ENCODE measurements at regions not wholly inside any gene's neighbourhood (a gene's known extent, or its start where the extent isn't known, plus 50 kb on each side); places are given as distances from the start of the nearest gene placed in this dataset.

DNA sequence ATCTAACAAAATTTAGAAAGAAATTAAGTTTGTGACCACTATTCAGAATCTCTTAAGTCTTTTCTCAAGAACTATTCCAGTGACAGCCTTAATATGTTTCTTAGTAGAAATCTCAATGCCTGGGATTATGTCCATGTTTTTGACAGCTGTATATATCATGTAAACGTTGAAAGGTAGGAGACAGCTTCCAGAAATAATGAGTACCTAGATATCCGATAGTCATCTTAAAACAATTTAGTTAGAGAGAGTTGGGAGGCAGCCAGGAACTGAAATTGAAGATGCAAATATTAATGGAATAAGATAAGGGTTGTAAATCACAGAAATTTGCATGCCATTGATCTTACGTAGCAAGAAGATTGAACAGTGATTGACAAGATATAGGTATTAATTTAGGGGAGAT lies 955.2 kb downstream of the JRKL start:
- no peaks in the 10 kb centered on the region for H3K4me1 ChIP-seq (ENCODE audit: control extremely low read depth in 1 of 4, control insufficient read depth in 4 of 4, insufficient read depth in 4 of 4, low read length in 3 of 4)
- ChIA-PET POLR2A (no interaction called here), CTCF (no interaction called here)
- H3K4me3 ChIP-seq (ENCODE audit: control insufficient read depth in 1 of 7, extremely low read depth in 1 of 7, insufficient read depth in 4 of 7, low read depth in 2 of 7, low read length in 6 of 7), result no peak overlapping the region
- no peak overlapping the region for H3K27ac ChIP-seq (ENCODE audit: insufficient read depth in 1 of 2, low read depth in 1 of 2, low read length in 2 of 2, poor library complexity in 1 of 2, severe bottlenecking in 2 of 2)
- no peaks in the 10 kb centered on the region for H3K9me3 ChIP-seq (ENCODE audit: control extremely low read depth in 1 of 5, control insufficient read depth in 4 of 5, insufficient read depth in 2 of 5, low read depth in 1 of 5, low read length in 4 of 5)
- no peaks in the 10 kb centered on the region for H3K27me3 ChIP-seq (replicated peaks in 2 of 5; ENCODE audit: control insufficient read depth in 4 of 5, insufficient read depth in 5 of 5, low read length in 4 of 5)
- no peaks in the 10 kb centered on the region for H3K36me3 ChIP-seq (ENCODE audit: control insufficient read depth in 4 of 4, insufficient read depth in 4 of 4, low read length in 3 of 4)
- WGBS (ENCODE audit: insufficient coverage), result no CpG with 5 or more reads among the region's 3 CpGs
- no peak for DNase-seq

DNA sequence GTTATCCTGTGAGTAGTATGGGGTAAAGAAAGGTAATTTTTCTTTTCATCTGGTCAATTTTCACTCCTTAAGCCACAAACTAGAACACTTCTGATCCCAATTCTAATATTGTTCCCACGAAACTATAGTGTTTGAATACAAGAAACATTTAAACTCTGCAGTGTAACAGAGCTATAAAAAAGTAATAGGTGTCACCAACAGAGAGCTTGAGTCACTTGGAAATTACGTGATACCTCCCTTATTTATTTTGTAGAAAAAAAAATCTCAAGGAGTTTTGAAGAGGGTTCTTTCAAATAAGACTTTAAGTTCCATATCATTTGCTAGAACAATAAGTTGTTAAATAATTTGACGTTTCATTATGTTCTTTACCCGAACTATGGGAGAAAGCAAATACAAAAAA lies 959.4 kb downstream of the JRKL start:
- ChIA-PET CTCF (no interaction called here), POLR2A (no interaction called here)
- Histone ChIP-seq H3K9me3 (ENCODE audit: control extremely low read depth in 1 of 5, control insufficient read depth in 4 of 5, insufficient read depth in 2 of 5, low read depth in 1 of 5, low read length in 4 of 5) (no peaks in the 10 kb centered on the region), H3K4me3 (ENCODE audit: control insufficient read depth in 1 of 7, extremely low read depth in 1 of 7, insufficient read depth in 4 of 7, low read depth in 2 of 7, low read length in 6 of 7) (no peak overlapping the region), H3K27ac (ENCODE audit: insufficient read depth in 1 of 2, low read depth in 1 of 2, low read length in 2 of 2, poor library complexity in 1 of 2, severe bottlenecking in 2 of 2) (no peak overlapping the region), H3K4me1 (ENCODE audit: control extremely low read depth in 1 of 4, control insufficient read depth in 4 of 4, insufficient read depth in 4 of 4, low read length in 3 of 4) (no peaks in the 10 kb centered on the region), H3K36me3 (ENCODE audit: control insufficient read depth in 4 of 4, insufficient read depth in 4 of 4, low read length in 3 of 4) (no peaks in the 10 kb centered on the region), H3K27me3 (replicated peaks in 2 of 5; ENCODE audit: control insufficient read depth in 4 of 5, insufficient read depth in 5 of 5, low read length in 4 of 5) (no peaks in the 10 kb centered on the region)
- 100% methylated on average over 1 of the region's 4 CpGs for WGBS (ENCODE audit: insufficient coverage)
- DNase-seq, result no peak

DNA sequence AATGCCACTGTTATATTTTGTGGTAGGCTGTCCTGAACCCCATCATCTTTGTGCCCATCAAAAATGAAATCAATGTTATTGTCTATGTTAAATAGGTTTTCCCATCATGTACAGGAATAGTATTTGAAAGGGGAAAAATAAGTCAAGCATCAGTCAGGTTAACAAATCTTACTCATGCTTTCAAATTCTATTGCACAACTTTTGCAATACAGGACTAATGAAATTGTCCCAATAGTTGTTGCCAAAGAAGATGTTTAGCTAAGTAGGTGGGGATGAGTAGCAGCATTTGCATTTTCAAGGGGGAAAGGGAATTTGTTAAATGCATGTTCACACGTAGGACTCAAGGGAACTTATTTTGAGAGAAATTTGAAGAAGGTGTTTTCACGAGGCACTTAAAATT lies 962.1 kb downstream of the JRKL start:
- H3K9me3 ChIP-seq (ENCODE audit: control extremely low read depth in 1 of 5, control insufficient read depth in 4 of 5, insufficient read depth in 2 of 5, low read depth in 1 of 5, low read length in 4 of 5), result no peaks in the 10 kb centered on the region
- no peaks in the 10 kb centered on the region for H3K4me1 ChIP-seq (ENCODE audit: control extremely low read depth in 1 of 4, control insufficient read depth in 4 of 4, insufficient read depth in 4 of 4, low read length in 3 of 4)
- H3K27me3 ChIP-seq (replicated peaks in 2 of 5; ENCODE audit: control insufficient read depth in 4 of 5, insufficient read depth in 5 of 5, low read length in 4 of 5), result no peaks in the 10 kb centered on the region
- H3K36me3 ChIP-seq (ENCODE audit: control insufficient read depth in 4 of 4, insufficient read depth in 4 of 4, low read length in 3 of 4), result no peaks in the 10 kb centered on the region
- CTCF ChIA-PET, result no interaction called here
- no peak overlapping the region for H3K27ac ChIP-seq (ENCODE audit: insufficient read depth in 1 of 2, low read depth in 1 of 2, low read length in 2 of 2, poor library complexity in 1 of 2, severe bottlenecking in 2 of 2)
- WGBS (ENCODE audit: insufficient coverage), result 44% methylated on average over 1 of the region's 2 CpGs
- no peak for DNase-seq
- H3K4me3 ChIP-seq (ENCODE audit: control insufficient read depth in 1 of 7, extremely low read depth in 1 of 7, insufficient read depth in 4 of 7, low read depth in 2 of 7, low read length in 6 of 7), result no peak overlapping the region
- POLR2A ChIA-PET, result no interaction called here

DNA sequence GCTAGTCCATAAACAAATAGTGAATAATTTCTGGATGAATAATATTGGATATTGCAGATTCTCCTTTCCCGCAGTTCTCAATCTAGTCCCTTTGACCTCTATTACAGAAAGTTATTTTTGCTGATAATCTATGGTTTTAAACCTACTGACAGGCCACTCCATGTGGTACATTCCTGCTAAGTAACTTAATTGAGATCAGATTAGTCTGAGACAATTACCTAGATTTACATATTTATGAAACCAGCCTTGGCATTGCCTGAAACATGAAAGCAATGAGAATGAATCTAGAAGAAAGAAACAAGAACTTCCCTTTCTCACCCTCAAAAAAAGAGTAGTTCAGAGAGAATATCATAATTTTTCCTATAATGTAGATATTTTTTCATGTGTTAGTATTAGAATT lies 964.2 kb downstream of the JRKL start:
- DNase-seq, result no peak
- Histone ChIP-seq H3K27me3 (replicated peaks in 2 of 5; ENCODE audit: control insufficient read depth in 4 of 5, insufficient read depth in 5 of 5, low read length in 4 of 5) (no peaks in the 10 kb centered on the region), H3K4me1 (ENCODE audit: control extremely low read depth in 1 of 4, control insufficient read depth in 4 of 4, insufficient read depth in 4 of 4, low read length in 3 of 4) (no peaks in the 10 kb centered on the region), H3K36me3 (ENCODE audit: control insufficient read depth in 4 of 4, insufficient read depth in 4 of 4, low read length in 3 of 4) (no peaks in the 10 kb centered on the region), H3K4me3 (ENCODE audit: control insufficient read depth in 1 of 7, extremely low read depth in 1 of 7, insufficient read depth in 4 of 7, low read depth in 2 of 7, low read length in 6 of 7) (no peak overlapping the region), H3K9me3 (ENCODE audit: control extremely low read depth in 1 of 5, control insufficient read depth in 4 of 5, insufficient read depth in 2 of 5, low read depth in 1 of 5, low read length in 4 of 5) (no peaks in the 10 kb centered on the region), H3K27ac (ENCODE audit: insufficient read depth in 1 of 2, low read depth in 1 of 2, low read length in 2 of 2, poor library complexity in 1 of 2, severe bottlenecking in 2 of 2) (no peak overlapping the region)
- ChIA-PET CTCF (no interaction called here), POLR2A (no interaction called here)
- no CpG with 5 or more reads among the region's 1 CpG for WGBS (ENCODE audit: insufficient coverage)

DNA sequence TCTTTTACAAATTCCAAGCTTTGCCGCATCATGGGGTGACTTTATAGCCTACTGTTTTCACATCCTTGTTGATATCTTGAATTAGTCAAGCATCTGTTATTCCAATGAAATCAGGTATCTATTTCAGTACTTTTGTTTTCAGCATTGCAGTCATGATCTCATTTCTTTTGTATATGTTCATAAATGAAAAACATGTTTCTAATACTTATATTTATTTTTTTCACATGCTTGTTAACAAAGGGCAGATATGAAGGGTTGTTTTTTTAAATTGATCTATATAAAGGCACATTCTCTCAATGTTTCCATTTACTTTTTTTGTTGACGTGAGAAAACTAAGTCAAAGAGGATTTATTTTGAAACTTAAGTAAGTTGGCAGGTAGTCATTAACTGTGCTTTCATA lies 964.8 kb downstream of the JRKL start:
- H3K27ac ChIP-seq (ENCODE audit: insufficient read depth in 1 of 2, low read depth in 1 of 2, low read length in 2 of 2, poor library complexity in 1 of 2, severe bottlenecking in 2 of 2), result no peak overlapping the region
- CTCF ChIA-PET, result no interaction called here
- 100% methylated on average over 1 of the region's 2 CpGs for WGBS (ENCODE audit: insufficient coverage)

DNA sequence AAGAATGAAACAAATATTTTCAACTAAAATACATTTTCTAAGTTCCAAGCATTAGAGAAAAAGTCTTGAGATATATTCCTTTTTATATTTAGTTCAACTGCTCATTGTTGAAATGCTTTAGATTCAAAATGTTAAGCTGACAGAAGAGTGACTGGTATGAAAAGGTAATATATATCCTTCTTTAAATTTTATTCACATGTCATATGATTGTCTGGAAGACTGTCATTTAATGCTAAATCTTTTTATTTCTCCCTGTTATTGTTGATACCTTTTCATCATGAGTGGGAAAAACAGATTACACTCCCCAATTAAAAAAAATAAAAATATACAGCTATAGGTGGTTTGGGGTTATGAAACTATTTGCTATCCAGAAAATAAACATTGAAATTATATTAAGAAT lies 965.4 kb downstream of the JRKL start:
- ChIA-PET POLR2A (no interaction called here), CTCF (no interaction called here)
- H3K36me3 ChIP-seq (ENCODE audit: control insufficient read depth in 4 of 4, insufficient read depth in 4 of 4, low read length in 3 of 4), result no peaks in the 10 kb centered on the region
- no peak overlapping the region for H3K4me3 ChIP-seq (ENCODE audit: control insufficient read depth in 1 of 7, extremely low read depth in 1 of 7, insufficient read depth in 4 of 7, low read depth in 2 of 7, low read length in 6 of 7)
- H3K9me3 ChIP-seq (ENCODE audit: control extremely low read depth in 1 of 5, control insufficient read depth in 4 of 5, insufficient read depth in 2 of 5, low read depth in 1 of 5, low read length in 4 of 5), result no peaks in the 10 kb centered on the region
- DNase-seq, result no peak
- no peak overlapping the region for H3K27ac ChIP-seq (ENCODE audit: insufficient read depth in 1 of 2, low read depth in 1 of 2, low read length in 2 of 2, poor library complexity in 1 of 2, severe bottlenecking in 2 of 2)
- H3K27me3 ChIP-seq (replicated peaks in 2 of 5; ENCODE audit: control insufficient read depth in 4 of 5, insufficient read depth in 5 of 5, low read length in 4 of 5), result no peaks in the 10 kb centered on the region
- no peaks in the 10 kb centered on the region for H3K4me1 ChIP-seq (ENCODE audit: control extremely low read depth in 1 of 4, control insufficient read depth in 4 of 4, insufficient read depth in 4 of 4, low read length in 3 of 4)

More for the DNA sequence above, 964.8 kb downstream of the JRKL start:
- Histone ChIP-seq H3K36me3 (ENCODE audit: control insufficient read depth in 4 of 4, insufficient read depth in 4 of 4, low read length in 3 of 4) (no peaks in the 10 kb centered on the region), H3K4me1 (ENCODE audit: control extremely low read depth in 1 of 4, control insufficient read depth in 4 of 4, insufficient read depth in 4 of 4, low read length in 3 of 4) (no peaks in the 10 kb centered on the region), H3K27me3 (replicated peaks in 2 of 5; ENCODE audit: control insufficient read depth in 4 of 5, insufficient read depth in 5 of 5, low read length in 4 of 5) (no peaks in the 10 kb centered on the region), H3K4me3 (ENCODE audit: control insufficient read depth in 1 of 7, extremely low read depth in 1 of 7, insufficient read depth in 4 of 7, low read depth in 2 of 7, low read length in 6 of 7) (no peak overlapping the region), H3K9me3 (ENCODE audit: control extremely low read depth in 1 of 5, control insufficient read depth in 4 of 5, insufficient read depth in 2 of 5, low read depth in 1 of 5, low read length in 4 of 5) (no peaks in the 10 kb centered on the region)
- POLR2A ChIA-PET, result no interaction called here
- DNase-seq, result no peak

DNA sequence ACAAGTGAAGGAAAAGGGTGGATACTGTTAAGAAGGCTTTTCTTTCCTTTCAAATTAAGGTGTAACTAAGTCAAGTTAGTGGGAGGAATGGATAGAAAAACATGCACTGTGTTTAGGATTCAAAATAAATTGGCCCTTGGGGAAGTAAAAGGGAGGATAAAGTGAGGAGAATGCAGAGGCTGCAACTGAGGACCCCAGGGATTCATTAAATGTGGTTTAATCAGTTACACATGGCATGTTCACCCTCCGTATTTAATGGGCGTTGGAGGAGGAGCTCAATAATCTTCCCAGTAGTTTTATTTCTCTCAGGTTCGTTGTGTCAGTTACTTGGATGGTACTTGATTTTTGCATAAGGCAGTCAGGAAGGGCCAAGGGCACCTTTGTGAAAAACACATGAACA lies 966.3 kb downstream of the JRKL start:
- Histone ChIP-seq H3K36me3 (ENCODE audit: control insufficient read depth in 4 of 4, insufficient read depth in 4 of 4, low read length in 3 of 4) (no peaks in the 10 kb centered on the region), H3K4me3 (ENCODE audit: control insufficient read depth in 1 of 7, extremely low read depth in 1 of 7, insufficient read depth in 4 of 7, low read depth in 2 of 7, low read length in 6 of 7) (no peak overlapping the region), H3K27me3 (replicated peaks in 2 of 5; ENCODE audit: control insufficient read depth in 4 of 5, insufficient read depth in 5 of 5, low read length in 4 of 5) (no peaks in the 10 kb centered on the region), H3K9me3 (ENCODE audit: control extremely low read depth in 1 of 5, control insufficient read depth in 4 of 5, insufficient read depth in 2 of 5, low read depth in 1 of 5, low read length in 4 of 5) (no peaks in the 10 kb centered on the region), H3K4me1 (ENCODE audit: control extremely low read depth in 1 of 4, control insufficient read depth in 4 of 4, insufficient read depth in 4 of 4, low read length in 3 of 4) (no peaks in the 10 kb centered on the region), H3K27ac (ENCODE audit: insufficient read depth in 1 of 2, low read depth in 1 of 2, low read length in 2 of 2, poor library complexity in 1 of 2, severe bottlenecking in 2 of 2) (no peak overlapping the region)
- no CpG with 5 or more reads among the region's 3 CpGs for WGBS (ENCODE audit: insufficient coverage)
- no peak for DNase-seq
- ChIA-PET POLR2A (no interaction called here), CTCF (no interaction called here)

DNA sequence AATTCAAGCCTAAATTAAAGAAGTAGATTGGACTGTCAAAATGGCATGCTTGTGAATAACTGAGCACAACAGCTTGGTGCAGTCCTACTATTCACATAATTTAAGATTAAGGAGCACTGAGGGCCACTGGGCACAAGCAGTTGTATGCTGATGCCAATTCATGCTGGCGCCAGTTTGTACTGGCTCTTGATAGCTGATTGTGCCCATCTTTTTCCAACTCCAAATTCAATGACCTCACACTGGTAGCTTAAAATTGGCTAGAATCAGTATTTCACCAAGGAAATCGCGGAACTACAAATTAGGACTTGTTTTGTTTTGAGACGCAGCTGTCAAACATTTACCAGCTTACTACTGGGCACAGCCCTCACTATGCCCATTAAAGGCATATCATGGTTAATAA lies 969.2 kb downstream of the JRKL start:
- Histone ChIP-seq H3K4me3 (ENCODE audit: control insufficient read depth in 1 of 7, extremely low read depth in 1 of 7, insufficient read depth in 4 of 7, low read depth in 2 of 7, low read length in 6 of 7) (no peak overlapping the region), H3K4me1 (ENCODE audit: control extremely low read depth in 1 of 4, control insufficient read depth in 4 of 4, insufficient read depth in 4 of 4, low read length in 3 of 4) (no peaks in the 10 kb centered on the region), H3K27ac (ENCODE audit: insufficient read depth in 1 of 2, low read depth in 1 of 2, low read length in 2 of 2, poor library complexity in 1 of 2, severe bottlenecking in 2 of 2) (no peak overlapping the region), H3K9me3 (ENCODE audit: control extremely low read depth in 1 of 5, control insufficient read depth in 4 of 5, insufficient read depth in 2 of 5, low read depth in 1 of 5, low read length in 4 of 5) (no peaks in the 10 kb centered on the region), H3K36me3 (ENCODE audit: control insufficient read depth in 4 of 4, insufficient read depth in 4 of 4, low read length in 3 of 4) (no peaks in the 10 kb centered on the region), H3K27me3 (replicated peaks in 2 of 5; ENCODE audit: control insufficient read depth in 4 of 5, insufficient read depth in 5 of 5, low read length in 4 of 5) (no peaks in the 10 kb centered on the region)
- no peak for DNase-seq
- POLR2A ChIA-PET, result no interaction called here
- 86% methylated on average over 1 of the region's 4 CpGs for WGBS (ENCODE audit: insufficient coverage)
- CTCF ChIA-PET, result no interaction called here

Measured in common myeloid progenitor, CD34-positive (primary cell).